ENCODE measurements at regions not wholly inside any gene's neighbourhood (a gene's known extent, or its start where the extent isn't known, plus 50 kb on each side); places are given as distances from the start of the nearest gene placed in this dataset.

DNA sequence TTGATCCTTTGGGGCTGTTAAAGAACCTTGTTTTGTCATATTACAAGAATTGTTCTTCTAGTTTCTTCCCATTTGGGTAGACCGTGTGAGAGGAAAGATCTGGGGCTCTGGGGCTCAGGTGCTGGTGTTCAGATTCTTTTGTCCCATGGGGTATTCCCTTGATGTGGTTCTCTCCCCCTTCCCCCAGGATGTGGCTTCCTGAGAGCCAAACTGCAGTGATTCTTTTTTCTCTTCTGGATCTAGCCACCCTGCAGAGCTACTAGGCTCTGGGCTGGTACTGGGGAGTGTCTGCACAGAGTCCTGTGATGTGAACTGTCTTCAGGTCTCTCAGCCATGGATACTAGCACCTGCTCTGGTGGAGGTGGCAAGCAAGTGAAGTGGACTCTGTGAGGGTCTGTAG lies 480.5 kb upstream of the MAN1A1 start:
- no peak overlapping the region for H3K23ac ChIP-seq (ENCODE audit: low read depth, low read length)
- no peak overlapping the region for H4K8ac ChIP-seq (ENCODE audit: low read depth in 2 of 2, low read length in 2 of 2)
- no peak overlapping the region for H2BK5ac ChIP-seq (ENCODE audit: low read depth, low read length, poor library complexity, severe bottlenecking)
- no peak overlapping the region for H2AK9ac ChIP-seq (replicated peaks; ENCODE audit: low read depth, low read length, poor library complexity)
- POLR2A ChIA-PET (ENCODE audit: unreplicated experiment) = no interaction called here
- H3K79me1 ChIP-seq (ENCODE audit: low read depth in 1 of 2, low read length in 2 of 2) = no peaks in the 10 kb centered on the region
- H3K4me3 ChIP-seq (ENCODE audit: insufficient read depth, low read depth, low read length) = no peak overlapping the region
- no peak overlapping the region for H4K5ac ChIP-seq (ENCODE audit: low read depth, low read length)
- H3K36me3 ChIP-seq (ENCODE audit: control insufficient read depth, insufficient read depth, low read length) = no peaks in the 10 kb centered on the region
- H3K9me1 ChIP-seq (ENCODE audit: insufficient read depth, low read length) = no peaks in the 10 kb centered on the region
- no peak overlapping the region for H3K9ac ChIP-seq (ENCODE audit: low read depth, low read length)
- H2BK15ac ChIP-seq (ENCODE audit: low read depth, low read length) = no peak overlapping the region
- H3K27me3 ChIP-seq (ENCODE audit: control insufficient read depth, insufficient read depth, low read length) = no peaks in the 10 kb centered on the region
- CTCF ChIA-PET = no interaction called here
- WGBS, 2 experiments (ENCODE audit: extremely low coverage in 2 of 2, insufficient read length in 1 of 2) = no CpG with 5 or more reads among the region's 1 CpG
- H3K14ac ChIP-seq (replicated peaks; ENCODE audit: low read depth, low read length) = no peak overlapping the region
- no peak overlapping the region for H3K27ac ChIP-seq (ENCODE audit: insufficient read depth, low read length)
- no peak for TF ChIP-seq MXI1 (IDR thresholded peaks at IDR 0.05; ENCODE audit: borderline replicate concordance, low read depth, low read length)
- no peak for TF ChIP-seq MAFK (IDR thresholded peaks at IDR 0.05; ENCODE audit: low read depth, low read length)
- TF ChIP-seq FOS (IDR thresholded peaks at IDR 0.05; ENCODE audit: low read depth, low read length) = no peak
- no peak for TF ChIP-seq RAD21 (IDR thresholded peaks at IDR 0.05; ENCODE audit: low read length)
- TF ChIP-seq SMC3 (IDR thresholded peaks at IDR 0.05; ENCODE audit: low read depth, low read length) = no peak
- TF ChIP-seq, protein P1, sequence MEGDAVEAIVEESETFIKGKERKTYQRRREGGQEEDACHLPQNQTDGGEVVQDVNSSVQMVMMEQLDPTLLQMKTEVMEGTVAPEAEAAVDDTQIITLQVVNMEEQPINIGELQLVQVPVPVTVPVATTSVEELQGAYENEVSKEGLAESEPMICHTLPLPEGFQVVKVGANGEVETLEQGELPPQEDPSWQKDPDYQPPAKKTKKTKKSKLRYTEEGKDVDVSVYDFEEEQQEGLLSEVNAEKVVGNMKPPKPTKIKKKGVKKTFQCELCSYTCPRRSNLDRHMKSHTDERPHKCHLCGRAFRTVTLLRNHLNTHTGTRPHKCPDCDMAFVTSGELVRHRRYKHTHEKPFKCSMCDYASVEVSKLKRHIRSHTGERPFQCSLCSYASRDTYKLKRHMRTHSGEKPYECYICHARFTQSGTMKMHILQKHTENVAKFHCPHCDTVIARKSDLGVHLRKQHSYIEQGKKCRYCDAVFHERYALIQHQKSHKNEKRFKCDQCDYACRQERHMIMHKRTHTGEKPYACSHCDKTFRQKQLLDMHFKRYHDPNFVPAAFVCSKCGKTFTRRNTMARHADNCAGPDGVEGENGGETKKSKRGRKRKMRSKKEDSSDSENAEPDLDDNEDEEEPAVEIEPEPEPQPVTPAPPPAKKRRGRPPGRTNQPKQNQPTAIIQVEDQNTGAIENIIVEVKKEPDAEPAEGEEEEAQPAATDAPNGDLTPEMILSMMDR (conservative IDR thresholded peaks at IDR 0.05; ENCODE audit: low read depth, low read length) = no peak
- no peak for TF ChIP-seq BHLHE40 (IDR thresholded peaks at IDR 0.05; ENCODE audit: low read depth, low read length)
- no peak for TF ChIP-seq CHD1 (IDR thresholded peaks at IDR 0.05; ENCODE audit: low read depth, low read length)
- TF ChIP-seq, protein P2, sequence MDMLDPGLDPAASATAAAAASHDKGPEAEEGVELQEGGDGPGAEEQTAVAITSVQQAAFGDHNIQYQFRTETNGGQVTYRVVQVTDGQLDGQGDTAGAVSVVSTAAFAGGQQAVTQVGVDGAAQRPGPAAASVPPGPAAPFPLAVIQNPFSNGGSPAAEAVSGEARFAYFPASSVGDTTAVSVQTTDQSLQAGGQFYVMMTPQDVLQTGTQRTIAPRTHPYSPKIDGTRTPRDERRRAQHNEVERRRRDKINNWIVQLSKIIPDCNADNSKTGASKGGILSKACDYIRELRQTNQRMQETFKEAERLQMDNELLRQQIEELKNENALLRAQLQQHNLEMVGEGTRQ (IDR thresholded peaks at IDR 0.05; ENCODE audit: low read depth, low read length) = no peak
- no peak for TF ChIP-seq POLR2A (IDR thresholded peaks at IDR 0.05; ENCODE audit: low read depth, low read length)
- TF ChIP-seq, protein P3, sequence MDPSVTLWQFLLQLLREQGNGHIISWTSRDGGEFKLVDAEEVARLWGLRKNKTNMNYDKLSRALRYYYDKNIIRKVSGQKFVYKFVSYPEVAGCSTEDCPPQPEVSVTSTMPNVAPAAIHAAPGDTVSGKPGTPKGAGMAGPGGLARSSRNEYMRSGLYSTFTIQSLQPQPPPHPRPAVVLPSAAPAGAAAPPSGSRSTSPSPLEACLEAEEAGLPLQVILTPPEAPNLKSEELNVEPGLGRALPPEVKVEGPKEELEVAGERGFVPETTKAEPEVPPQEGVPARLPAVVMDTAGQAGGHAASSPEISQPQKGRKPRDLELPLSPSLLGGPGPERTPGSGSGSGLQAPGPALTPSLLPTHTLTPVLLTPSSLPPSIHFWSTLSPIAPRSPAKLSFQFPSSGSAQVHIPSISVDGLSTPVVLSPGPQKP (IDR thresholded peaks at IDR 0.05; ENCODE audit: borderline replicate concordance, low read depth, low read length) = no peak
- no peak overlapping the region for H2BK20ac ChIP-seq (ENCODE audit: low read depth, low read length)
- H2AFZ ChIP-seq (replicated peaks; ENCODE audit: low read length, poor library complexity) = no peak overlapping the region
- no peak overlapping the region for H3K4ac ChIP-seq (ENCODE audit: low read depth, low read length)
- dilution Hi-C loops (cut with HindIII; ENCODE audit: low sequenced_read_pairs, unreplicated experiment) = no loop called here
- no peak overlapping the region for H2BK120ac ChIP-seq (ENCODE audit: low read depth, low read length)
- H3K18ac ChIP-seq (ENCODE audit: low read depth, low read length) = no peak overlapping the region
- no peaks in the 10 kb centered on the region for H4K20me1 ChIP-seq (ENCODE audit: insufficient read depth, low read length)
- H3K4me1 ChIP-seq (ENCODE audit: control insufficient read depth, insufficient read depth, low read length) = no peaks in the 10 kb centered on the region
- no peak overlapping the region for H2AK5ac ChIP-seq (ENCODE audit: low read depth, low read length)
- in situ Hi-C loops (cut with MboI; ENCODE audit: low sequenced_read_pairs) = no loop called here
- no peak overlapping the region for H3K4me2 ChIP-seq (ENCODE audit: low read depth, low read length)
- ATAC-seq (ENCODE audit: low read depth) (no peak), DNase-seq (no peak)
- H3K56ac ChIP-seq (ENCODE audit: extremely low read depth, insufficient read depth, low read length) = no peak overlapping the region
- H3K9me3 ChIP-seq (ENCODE audit: control insufficient read depth, insufficient read depth, low read length) = no peaks in the 10 kb centered on the region
- H4K91ac ChIP-seq (ENCODE audit: insufficient read depth, low read depth, low read length) = no peak overlapping the region
- BruUV-seq (replicated peaks) = no TSS peak
- intact Hi-C loops (cut with micrococcal nuclease) = no loop called here

Data from IMR-90 (cell line).